SK-N-SH (cell line): ENCODE measurements at regions not wholly inside any gene's neighbourhood (a gene's known extent, or its start where the extent isn't known, plus 50 kb on each side); places are given as distances from the start of the nearest gene placed in this dataset.

Experiments used
- CTCF ChIA-PET: fragments of 300-600, 350-600 bp; formaldehyde crosslinking; extraction: SDS; loops from one replicate; lab custom pipeline; 2021; lab: Yijun Ruan, JAX
- POLR2A ChIA-PET: fragments of 350-600 bp; sonication (Branson Sonifier 250); formaldehyde crosslinking; extraction: SDS; loops from one replicate; lab custom pipeline; 2020; ENCODE audit warnings: antibody characterized with exemption, inconsistent platforms; lab: Yijun Ruan, JAX
- DNase-seq: peaks from one replicate; pipeline ENCODE4 v3.0.0; 2012
- H2AFZ ChIP-seq: fragments of 200-600 bp; sonication (generic); 2 replicates; pipeline ENCODE4 v1.8.1; 2016; ENCODE audit warnings: antibody characterized with exemption, mild to moderate bottlenecking, low read depth
- H3F3A ChIP-seq: fragments of 200-600 bp; sonication (generic); replicated peaks from 2 replicates; pipeline ENCODE3; 2016; ENCODE audit warnings: antibody characterized with exemption, mild to moderate bottlenecking; ENCODE audit not compliant: insufficient read depth
- H3K27ac ChIP-seq, 2 experiments: fragments of 200-500 bp in 1 of 2; fragments of 200-600 bp in 1 of 2; sonication (Bioruptor generic) in 1 of 2; sonication (generic), shearing (Covaris generic) in 1 of 2; 2 replicates each; pipeline versions ENCODE4 v1.5.1 to v1.6.1; 2014 to 2016; ENCODE audit warnings: low read depth in 2 of 2, inconsistent platforms in 1 of 2, low read length in 1 of 2, mild to moderate bottlenecking in 1 of 2, mixed read lengths in 1 of 2
- H3K27me3 ChIP-seq: fragments of 200-600 bp; sonication (generic), shearing (Covaris generic); 2 replicates; pipeline ENCODE4 v1.6.1; 2016; ENCODE audit warnings: mixed run types; ENCODE audit not compliant: insufficient read depth
- H3K36me3 ChIP-seq, 2 experiments: fragments of 200-500 bp in 1 of 2; fragments of 200-600 bp in 1 of 2; sonication (Bioruptor generic) in 1 of 2; sonication (generic) in 1 of 2; replicated peaks in 1 of 2; 2 replicates each; pipeline versions ENCODE3 to v1.5.1; 2014 to 2016; ENCODE audit warnings: low read length in 1 of 2, mild to moderate bottlenecking in 1 of 2; ENCODE audit not compliant: insufficient read depth in 2 of 2, control insufficient read depth in 1 of 2
- H3K4me1 ChIP-seq, 2 experiments: fragments of 200-500 bp in 1 of 2; fragments of 200-600 bp in 1 of 2; sonication (Bioruptor generic) in 1 of 2; sonication (generic), shearing (Covaris generic) in 1 of 2; 2 replicates each; pipeline versions ENCODE4 v1.5.1 to v1.6.1; 2014 to 2016; ENCODE audit warnings: low read depth in 1 of 2, low read length in 1 of 2, mixed run types in 1 of 2; ENCODE audit not compliant: insufficient read depth in 2 of 2, control insufficient read depth in 1 of 2
- H3K4me2 ChIP-seq: fragments of 200-600 bp; sonication (generic), shearing (Covaris generic); 2 replicates; pipeline ENCODE4 v1.6.1; 2017; ENCODE audit warnings: mixed run types
- H3K4me3 ChIP-seq, 2 experiments: fragments of 200-500 bp in 1 of 2; fragments of 200-600 bp in 1 of 2; sonication (Bioruptor generic) in 1 of 2; sonication (generic), shearing (Covaris generic) in 1 of 2; 2 replicates each; pipeline versions ENCODE4 v1.5.1 to v1.8.1; 2014 to 2016; ENCODE audit warnings: low read depth in 2 of 2, inconsistent platforms in 1 of 2, low read length in 1 of 2, mild to moderate bottlenecking in 1 of 2, mixed read lengths in 1 of 2, moderate library complexity in 1 of 2
- H3K79me2 ChIP-seq: fragments of 200-600 bp; sonication (generic); 2 replicates; pipeline ENCODE4 v1.8.1; 2017; ENCODE audit warnings: mild to moderate bottlenecking; ENCODE audit not compliant: insufficient read depth
- H3K9ac ChIP-seq: fragments of 200-600 bp; sonication (generic); 2 replicates; pipeline ENCODE4 v1.6.1; 2017; ENCODE audit warnings: mixed run types
- H3K9me2 ChIP-seq: fragments of 200-600 bp; sonication (generic); 2 replicates; pipeline ENCODE4 v1.6.1; 2017; ENCODE audit warnings: mixed run types
- H3K9me3 ChIP-seq: fragments of 200-600 bp; sonication (generic); 2 replicates; pipeline ENCODE4 v1.6.1; 2017; ENCODE audit warnings: mixed run types, mild to moderate bottlenecking, moderate library complexity
- H4K20me1 ChIP-seq: fragments of 200-600 bp; sonication (generic); 2 replicates; pipeline ENCODE4 v1.6.1; 2017; ENCODE audit warnings: mild to moderate bottlenecking, mixed run types; ENCODE audit not compliant: insufficient read depth
- ELF1 ChIP-seq: IDR thresholded peaks from 2 replicates; pipeline ENCODE4 v1.4.0; 2012
- FOXJ3 ChIP-seq: sonication (generic); formaldehyde crosslinking; IDR thresholded peaks from 2 replicates; pipeline ENCODE4 v1.5.1; 2020; ENCODE audit warnings: mild to moderate bottlenecking, missing genetic modification reagents
- FOXM1 ChIP-seq: IDR thresholded peaks from 2 replicates; pipeline ENCODE4 v1.4.0; 2012; ENCODE audit warnings: low read depth, mild to moderate bottlenecking
- GATA2 ChIP-seq: sonication (generic); formaldehyde crosslinking; IDR thresholded peaks from 2 replicates; pipeline ENCODE4 v1.5.0; 2020; ENCODE audit warnings: mild to moderate bottlenecking, missing genetic modification reagents
- JUND ChIP-seq: IDR thresholded peaks from 2 replicates; pipeline ENCODE4 v1.4.0; 2012
- MEF2A ChIP-seq: IDR thresholded peaks from 2 replicates; pipeline ENCODE4 v1.4.0; 2012; ENCODE audit warnings: low read depth, borderline replicate concordance
- MXI1 ChIP-seq: IDR thresholded peaks from 2 replicates; pipeline ENCODE4 v1.6.1; 2012; ENCODE audit warnings: mild to moderate bottlenecking, low read depth, low read length, improper control_type of control experiment
- NFIC ChIP-seq: IDR thresholded peaks from 2 replicates; pipeline ENCODE4 v1.4.0; 2012; ENCODE audit warnings: borderline replicate concordance
- POLR2AphosphoS5 ChIP-seq: IDR thresholded peaks from 2 replicates; pipeline ENCODE4 v1.6.1; 2012; ENCODE audit warnings: low read depth, low read length
- RXRA ChIP-seq: IDR thresholded peaks from 2 replicates; pipeline ENCODE4 v1.4.0; 2012; ENCODE audit warnings: low read depth, mild to moderate bottlenecking, borderline replicate concordance
- SIN3A ChIP-seq: IDR thresholded peaks from 2 replicates; pipeline ENCODE4 v1.6.1; 2012; ENCODE audit warnings: low read depth, mild to moderate bottlenecking, low read length, moderate library complexity, borderline replicate concordance
- TAF1 ChIP-seq: IDR thresholded peaks from 2 replicates; pipeline ENCODE4 v1.6.1; 2012; ENCODE audit warnings: low read depth, mild to moderate bottlenecking, low read length, moderate library complexity, borderline replicate concordance
- TCF12 ChIP-seq: IDR thresholded peaks from 2 replicates; pipeline ENCODE4 v1.4.0; 2012
- YY1 ChIP-seq: IDR thresholded peaks from 2 replicates; pipeline ENCODE4 v1.4.0; 2012; ENCODE audit warnings: low read depth, mild to moderate bottlenecking
- whole genome bisulfite sequencing: methylation state at CpG from one replicate; pipeline ENCODE4 v1.1.6; 2017; ENCODE audit warnings: low lambda C conversion rate; 5-methylcytosine and 5-hydroxymethylcytosine counted together
- TF ChIP-seq, protein P1 (sequence below): IDR thresholded peaks from 2 replicates; pipeline ENCODE4 v1.6.1; 2012; ENCODE audit warnings: mild to moderate bottlenecking, low read depth, low read length, moderate library complexity
- TF ChIP-seq, protein P2 (sequence below): fragments of 200-600 bp; sonication (generic); IDR thresholded peaks from 2 replicates; pipeline ENCODE4 v1.6.1; 2017; ENCODE audit warnings: antibody characterized with exemption, mild to moderate bottlenecking, moderate library complexity
- TF ChIP-seq, protein P3 (sequence below): IDR thresholded peaks from 2 replicates; pipeline ENCODE4 v1.4.0; 2012; ENCODE audit warnings: low read depth
- TF ChIP-seq, protein P4 (sequence below): IDR thresholded peaks from 2 replicates; pipeline ENCODE4 v1.4.0; 2012; ENCODE audit warnings: low read depth, borderline replicate concordance

DNA sequence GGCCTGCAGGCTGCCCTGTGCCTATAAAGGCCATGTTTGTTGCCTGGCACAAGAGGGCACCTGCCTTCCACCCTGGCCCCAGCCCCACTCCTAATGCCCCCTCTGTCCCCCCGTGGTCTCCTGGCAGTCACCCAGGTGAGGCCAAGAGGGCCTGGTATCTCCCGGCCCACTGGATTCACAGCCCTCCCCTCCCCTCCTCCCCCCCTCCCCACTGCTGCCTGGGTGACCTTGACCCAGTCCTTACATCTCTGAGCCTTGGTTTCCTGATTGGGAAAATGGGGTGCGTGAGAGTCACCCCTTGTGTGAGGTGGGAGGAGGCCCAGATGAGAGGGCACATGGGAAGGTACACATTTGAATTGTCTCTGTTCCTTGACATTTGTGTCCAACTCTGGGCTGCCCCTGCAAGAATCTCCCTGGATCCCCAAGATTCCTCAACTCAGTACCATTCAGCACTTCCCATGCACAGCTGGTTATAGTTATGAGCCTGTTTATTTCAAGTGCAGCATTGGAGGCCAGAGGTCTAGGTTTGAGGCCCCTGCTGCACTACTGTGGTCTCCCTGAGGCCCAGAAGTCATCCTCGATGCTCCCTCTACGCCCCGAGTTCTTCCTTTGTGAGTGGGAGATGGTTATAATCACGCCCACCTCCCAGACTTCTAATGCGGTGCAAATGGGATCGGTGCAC, 58.9 kb downstream of the TMEM270 start (continued):
- TF ChIP-seq, protein P1, sequence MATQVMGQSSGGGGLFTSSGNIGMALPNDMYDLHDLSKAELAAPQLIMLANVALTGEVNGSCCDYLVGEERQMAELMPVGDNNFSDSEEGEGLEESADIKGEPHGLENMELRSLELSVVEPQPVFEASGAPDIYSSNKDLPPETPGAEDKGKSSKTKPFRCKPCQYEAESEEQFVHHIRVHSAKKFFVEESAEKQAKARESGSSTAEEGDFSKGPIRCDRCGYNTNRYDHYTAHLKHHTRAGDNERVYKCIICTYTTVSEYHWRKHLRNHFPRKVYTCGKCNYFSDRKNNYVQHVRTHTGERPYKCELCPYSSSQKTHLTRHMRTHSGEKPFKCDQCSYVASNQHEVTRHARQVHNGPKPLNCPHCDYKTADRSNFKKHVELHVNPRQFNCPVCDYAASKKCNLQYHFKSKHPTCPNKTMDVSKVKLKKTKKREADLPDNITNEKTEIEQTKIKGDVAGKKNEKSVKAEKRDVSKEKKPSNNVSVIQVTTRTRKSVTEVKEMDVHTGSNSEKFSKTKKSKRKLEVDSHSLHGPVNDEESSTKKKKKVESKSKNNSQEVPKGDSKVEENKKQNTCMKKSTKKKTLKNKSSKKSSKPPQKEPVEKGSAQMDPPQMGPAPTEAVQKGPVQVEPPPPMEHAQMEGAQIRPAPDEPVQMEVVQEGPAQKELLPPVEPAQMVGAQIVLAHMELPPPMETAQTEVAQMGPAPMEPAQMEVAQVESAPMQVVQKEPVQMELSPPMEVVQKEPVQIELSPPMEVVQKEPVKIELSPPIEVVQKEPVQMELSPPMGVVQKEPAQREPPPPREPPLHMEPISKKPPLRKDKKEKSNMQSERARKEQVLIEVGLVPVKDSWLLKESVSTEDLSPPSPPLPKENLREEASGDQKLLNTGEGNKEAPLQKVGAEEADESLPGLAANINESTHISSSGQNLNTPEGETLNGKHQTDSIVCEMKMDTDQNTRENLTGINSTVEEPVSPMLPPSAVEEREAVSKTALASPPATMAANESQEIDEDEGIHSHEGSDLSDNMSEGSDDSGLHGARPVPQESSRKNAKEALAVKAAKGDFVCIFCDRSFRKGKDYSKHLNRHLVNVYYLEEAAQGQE = no peak
- TF ChIP-seq MEF2A = no peak

DNA sequence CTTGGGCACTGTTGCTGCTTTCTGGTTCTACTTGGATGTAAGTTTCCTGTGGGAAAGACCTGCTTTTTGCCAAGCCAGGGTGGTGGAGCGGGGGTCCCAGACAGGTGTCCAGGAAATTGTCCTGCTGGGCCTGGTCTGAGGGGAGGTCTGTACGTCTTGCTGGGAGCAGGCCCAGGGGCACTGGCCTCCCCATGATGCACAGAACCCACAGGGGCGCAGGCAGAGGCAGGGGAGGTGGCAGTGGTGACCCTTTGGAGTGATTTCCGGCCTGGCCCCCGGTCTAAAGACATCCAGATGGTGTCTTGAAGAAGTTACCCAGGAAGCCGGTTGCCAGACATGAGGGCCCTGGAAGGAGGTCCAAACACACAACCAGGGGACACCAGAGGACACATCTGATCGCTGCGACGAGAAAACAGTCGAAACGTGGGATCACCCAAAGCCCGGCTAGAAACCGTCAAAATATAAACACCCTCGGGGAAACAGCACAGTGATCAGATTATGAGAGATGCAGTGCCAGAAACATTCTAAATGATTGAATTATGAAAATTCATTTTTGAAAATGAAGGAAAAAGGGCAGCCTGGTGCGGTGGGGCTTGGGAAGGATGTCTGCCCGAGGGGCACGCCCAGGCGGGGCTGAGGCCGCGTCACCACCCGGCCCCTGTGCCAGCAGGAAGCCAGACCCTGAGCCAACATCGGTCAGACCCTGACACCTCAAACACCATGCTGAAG, 59.6 kb downstream of the TMEM270 start:
- H3K9me2 ChIP-seq = no peaks in the 10 kb centered on the region
- no peak overlapping the region for H3K9ac ChIP-seq
- H3K79me2 ChIP-seq = no peaks in the 10 kb centered on the region
- no peaks in the 10 kb centered on the region for H3F3A ChIP-seq
- H2AFZ ChIP-seq = no peak overlapping the region
- no peaks in the 10 kb centered on the region for H3K27me3 ChIP-seq
- H3K4me3 ChIP-seq = no peak overlapping the region
- ChIA-PET POLR2A (interaction anchor here (0.9 to 1.2 kb wide), 3 partner anchors 101 to 123 kb away, joined by 3 to 4 read pairs (median 3); no protein-coding TSS in a partner anchor), CTCF (interaction anchor here (1.2 to 5.6 kb wide), 2 partner anchors 59 to 106 kb away, joined by 3 to 44 read pairs; partner anchors contain the start of gene ELN)
- H3K9me3 ChIP-seq = no peaks in the 10 kb centered on the region; the same call in 1 of the 2 replicates
- H3K4me2 ChIP-seq = no peak overlapping the region
- 69% methylated on average over 22 of the region's 22 CpGs for WGBS
- no peaks in the 10 kb centered on the region for H3K36me3 ChIP-seq
- H3K27ac ChIP-seq = peak overlapping the region in 1 of 2 experiments; percentile 87; a peak in 2 of 4 replicates
- H4K20me1 ChIP-seq = no peaks in the 10 kb centered on the region
- peak; percentile 94 for DNase-seq
- H3K4me1 ChIP-seq = peaks cover 0 to 36% of the 10 kb centered on the region in 2 experiments; a peak in 1 of 4 replicates
- TF ChIP-seq MXI1 (peak; percentile 80; the same call in 1 of the 2 replicates), JUND (no peak), RXRA (no peak), NFIC (no peak), YY1 (no peak), FOXJ3 (CRISPR knock-in tag) (peak; percentile 94), FOXM1 (no peak), SIN3A (no peak), TAF1 (no peak), ELF1 (no peak), GATA2 (peak; percentile 91), POLR2AphosphoS5 (no peak), TCF12 (no peak)
- TF ChIP-seq, protein P1 = no peak
- TF ChIP-seq, protein P2, sequence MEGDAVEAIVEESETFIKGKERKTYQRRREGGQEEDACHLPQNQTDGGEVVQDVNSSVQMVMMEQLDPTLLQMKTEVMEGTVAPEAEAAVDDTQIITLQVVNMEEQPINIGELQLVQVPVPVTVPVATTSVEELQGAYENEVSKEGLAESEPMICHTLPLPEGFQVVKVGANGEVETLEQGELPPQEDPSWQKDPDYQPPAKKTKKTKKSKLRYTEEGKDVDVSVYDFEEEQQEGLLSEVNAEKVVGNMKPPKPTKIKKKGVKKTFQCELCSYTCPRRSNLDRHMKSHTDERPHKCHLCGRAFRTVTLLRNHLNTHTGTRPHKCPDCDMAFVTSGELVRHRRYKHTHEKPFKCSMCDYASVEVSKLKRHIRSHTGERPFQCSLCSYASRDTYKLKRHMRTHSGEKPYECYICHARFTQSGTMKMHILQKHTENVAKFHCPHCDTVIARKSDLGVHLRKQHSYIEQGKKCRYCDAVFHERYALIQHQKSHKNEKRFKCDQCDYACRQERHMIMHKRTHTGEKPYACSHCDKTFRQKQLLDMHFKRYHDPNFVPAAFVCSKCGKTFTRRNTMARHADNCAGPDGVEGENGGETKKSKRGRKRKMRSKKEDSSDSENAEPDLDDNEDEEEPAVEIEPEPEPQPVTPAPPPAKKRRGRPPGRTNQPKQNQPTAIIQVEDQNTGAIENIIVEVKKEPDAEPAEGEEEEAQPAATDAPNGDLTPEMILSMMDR = no peak
- TF ChIP-seq, protein P3, sequence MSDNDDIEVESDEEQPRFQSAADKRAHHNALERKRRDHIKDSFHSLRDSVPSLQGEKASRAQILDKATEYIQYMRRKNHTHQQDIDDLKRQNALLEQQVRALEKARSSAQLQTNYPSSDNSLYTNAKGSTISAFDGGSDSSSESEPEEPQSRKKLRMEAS = no peak
- TF ChIP-seq, protein P4, sequence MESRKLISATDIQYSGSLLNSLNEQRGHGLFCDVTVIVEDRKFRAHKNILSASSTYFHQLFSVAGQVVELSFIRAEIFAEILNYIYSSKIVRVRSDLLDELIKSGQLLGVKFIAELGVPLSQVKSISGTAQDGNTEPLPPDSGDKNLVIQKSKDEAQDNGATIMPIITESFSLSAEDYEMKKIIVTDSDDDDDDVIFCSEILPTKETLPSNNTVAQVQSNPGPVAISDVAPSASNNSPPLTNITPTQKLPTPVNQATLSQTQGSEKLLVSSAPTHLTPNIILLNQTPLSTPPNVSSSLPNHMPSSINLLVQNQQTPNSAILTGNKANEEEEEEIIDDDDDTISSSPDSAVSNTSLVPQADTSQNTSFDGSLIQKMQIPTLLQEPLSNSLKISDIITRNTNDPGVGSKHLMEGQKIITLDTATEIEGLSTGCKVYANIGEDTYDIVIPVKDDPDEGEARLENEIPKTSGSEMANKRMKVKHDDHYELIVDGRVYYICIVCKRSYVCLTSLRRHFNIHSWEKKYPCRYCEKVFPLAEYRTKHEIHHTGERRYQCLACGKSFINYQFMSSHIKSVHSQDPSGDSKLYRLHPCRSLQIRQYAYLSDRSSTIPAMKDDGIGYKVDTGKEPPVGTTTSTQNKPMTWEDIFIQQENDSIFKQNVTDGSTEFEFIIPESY = no peak
